Stimulated activated CD4-positive, alpha-beta T cell treated with anti-CD3 and anti-CD28 coated beads, Interleukin-1b, Interleukin-23, amount 100 ng/mL, for 24 hours (primary cell): ENCODE measurements at regions not wholly inside any gene's neighbourhood (a gene's known extent, or its start where the extent isn't known, plus 50 kb on each side); places are given as distances from the start of the nearest gene placed in this dataset.
"Not testable (repeated sequence)": the region's sequence is repeated elsewhere in the genome, so short reads cannot be mapped to it uniquely, and the experiment has no call there.

Experiments used
- DNase-seq, 4 experiments: peaks; one replicate each; pipeline ENCODE4 v3.0.0-alpha.2; 2020; ENCODE audit warnings: low read depth in 4 of 4, low spot score in 1 of 4

DNA sequence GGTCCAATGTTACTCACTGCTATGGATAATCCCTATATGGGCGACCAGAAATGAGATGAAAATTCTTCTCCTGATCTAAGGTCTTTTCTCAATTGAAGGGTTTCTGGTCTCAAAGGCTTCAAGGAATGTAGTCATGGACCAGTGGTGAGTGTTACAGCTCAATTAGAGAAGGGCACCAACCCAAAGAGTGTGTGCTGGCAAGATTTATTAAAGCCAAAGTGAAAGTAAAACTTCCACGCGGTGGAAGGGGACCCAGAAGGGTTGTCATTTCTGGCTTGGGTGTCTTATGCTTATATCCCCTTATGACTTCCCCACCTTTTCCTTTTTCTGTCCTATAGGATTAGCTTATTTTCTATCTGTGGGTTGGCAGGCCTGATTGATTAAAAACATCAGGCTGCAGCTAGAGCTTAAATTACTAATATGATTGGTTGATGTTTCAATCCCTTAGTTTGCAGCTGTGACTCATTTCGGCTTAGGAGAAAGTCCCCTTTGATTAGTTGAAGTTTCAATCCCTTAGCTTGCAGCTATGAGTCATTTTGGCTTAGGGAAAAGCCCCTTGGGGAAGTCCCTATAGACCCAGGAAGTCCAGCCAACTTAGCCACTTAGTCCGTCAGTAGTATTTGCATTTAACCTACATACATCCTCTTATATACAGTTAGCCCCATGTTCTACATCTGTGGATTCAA is 179.5 kb upstream of the NLGN4Y start:
- DNase-seq = peak in 1 of 4 experiments; percentile 4

DNA sequence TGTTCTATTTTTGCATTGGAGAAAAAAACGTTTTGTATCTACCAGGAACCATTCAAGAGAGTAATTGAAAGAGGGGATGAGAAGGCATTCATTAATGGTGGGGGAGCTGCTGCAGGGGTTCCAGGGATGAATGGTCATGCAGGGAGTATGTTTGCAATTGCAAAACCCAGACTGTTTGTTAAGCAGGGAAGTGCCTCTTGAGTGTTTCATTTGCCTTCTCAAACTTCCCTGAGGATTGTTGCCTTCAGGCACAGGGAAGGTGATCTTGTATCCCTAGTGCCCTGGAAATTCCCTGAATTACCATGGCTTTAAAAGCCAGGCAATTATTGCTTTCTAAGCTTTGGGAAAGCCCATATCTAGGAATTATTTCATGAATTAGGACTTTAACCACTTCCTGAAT is 172.7 kb upstream of the NLGN4Y start:
- DNase-seq = no peak

DNA sequence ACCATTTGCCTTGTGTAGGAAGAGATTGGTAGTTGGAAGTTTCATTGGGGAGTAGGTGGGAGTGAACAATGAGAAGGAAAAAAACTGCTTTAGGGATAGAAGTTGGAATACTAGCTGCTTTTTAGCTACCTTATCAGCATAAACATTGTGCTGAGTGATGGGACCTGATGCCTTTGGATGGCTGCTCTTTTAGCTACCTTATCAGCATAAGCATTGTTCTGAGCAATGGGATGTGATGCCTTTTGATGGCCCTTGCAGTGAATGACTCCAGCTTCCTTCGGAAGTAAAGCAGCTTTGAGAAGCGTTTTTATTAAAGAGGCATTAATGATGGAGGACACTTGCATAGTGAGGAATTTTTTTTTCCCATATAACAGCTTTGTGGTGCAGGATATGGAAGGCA is 168.2 kb upstream of the NLGN4Y start:
- DNase-seq = no peak

DNA sequence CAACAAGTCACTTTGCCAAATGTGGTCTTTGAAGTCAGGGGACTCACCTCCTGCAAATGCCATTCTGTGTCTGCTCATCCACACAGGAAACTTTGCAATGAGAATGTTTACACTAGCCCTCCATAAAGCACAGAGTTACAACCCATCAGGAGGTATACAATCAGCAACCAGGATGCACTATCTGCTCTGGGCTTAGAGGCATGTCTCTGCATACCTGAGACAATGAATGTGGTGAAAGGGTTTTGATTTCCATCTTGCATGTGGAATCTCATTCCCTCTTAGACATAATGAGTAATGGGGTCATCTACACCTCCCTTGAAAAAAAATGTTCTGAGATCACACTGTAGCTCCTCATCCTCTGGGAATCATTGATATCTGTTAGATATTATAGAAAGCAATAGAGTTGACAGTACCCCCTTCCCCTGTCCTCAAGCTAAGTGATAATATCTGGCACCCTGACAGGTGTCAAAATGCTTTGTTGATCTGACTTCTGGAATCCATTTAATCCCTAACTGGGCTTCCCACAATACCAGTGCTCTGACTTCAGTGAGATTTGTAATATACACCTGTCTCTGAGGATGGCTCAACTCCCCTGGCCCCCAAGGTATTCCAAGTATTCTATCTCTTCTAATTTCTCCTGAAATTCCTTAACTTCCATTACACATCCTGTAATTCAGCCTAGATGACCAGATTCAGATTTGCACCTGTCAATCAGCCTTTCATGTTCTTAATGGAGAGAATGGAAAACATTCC is 163.4 kb upstream of the NLGN4Y start:
- DNase-seq = no peak

DNA sequence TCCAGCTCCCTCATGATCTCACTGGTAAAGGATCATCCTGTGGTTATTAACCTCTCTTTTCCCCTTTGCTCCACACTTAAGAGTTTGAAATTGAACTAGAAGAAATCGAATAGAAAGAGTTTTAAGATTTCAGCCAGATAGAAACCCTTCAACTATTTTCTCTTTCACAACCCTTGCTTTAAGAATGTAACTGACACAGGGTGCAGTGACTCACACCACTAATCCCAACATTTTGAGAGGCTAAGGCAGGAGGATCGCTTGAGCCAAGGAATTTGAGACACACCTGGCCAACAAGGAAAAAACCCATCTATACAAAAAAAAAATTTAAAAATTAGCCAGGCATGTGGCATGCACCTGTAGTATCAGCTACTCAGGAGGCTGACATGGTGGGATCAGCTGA is 150.7 kb upstream of the NLGN4Y start:
- no peak for DNase-seq

DNA sequence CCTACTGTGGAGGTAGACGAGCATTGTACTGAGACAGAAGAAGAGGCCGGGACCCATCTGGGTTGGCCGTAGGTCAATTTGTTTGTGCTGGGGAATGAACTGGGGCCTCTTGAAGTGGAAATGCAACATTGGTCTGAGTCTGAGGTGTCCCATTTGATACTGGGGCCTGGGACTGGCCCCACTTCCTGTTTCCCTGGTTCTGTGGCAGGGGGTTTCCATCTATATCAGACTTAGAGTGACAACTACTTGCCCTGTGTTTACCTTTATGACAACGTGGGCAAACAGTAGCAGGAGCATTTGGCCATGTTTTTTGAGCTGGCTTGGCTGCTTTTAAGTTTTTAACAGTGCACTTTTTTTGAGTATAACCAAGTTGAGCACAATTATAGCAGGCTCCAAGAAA is 146.1 kb upstream of the NLGN4Y start:
- no peak for DNase-seq

DNA sequence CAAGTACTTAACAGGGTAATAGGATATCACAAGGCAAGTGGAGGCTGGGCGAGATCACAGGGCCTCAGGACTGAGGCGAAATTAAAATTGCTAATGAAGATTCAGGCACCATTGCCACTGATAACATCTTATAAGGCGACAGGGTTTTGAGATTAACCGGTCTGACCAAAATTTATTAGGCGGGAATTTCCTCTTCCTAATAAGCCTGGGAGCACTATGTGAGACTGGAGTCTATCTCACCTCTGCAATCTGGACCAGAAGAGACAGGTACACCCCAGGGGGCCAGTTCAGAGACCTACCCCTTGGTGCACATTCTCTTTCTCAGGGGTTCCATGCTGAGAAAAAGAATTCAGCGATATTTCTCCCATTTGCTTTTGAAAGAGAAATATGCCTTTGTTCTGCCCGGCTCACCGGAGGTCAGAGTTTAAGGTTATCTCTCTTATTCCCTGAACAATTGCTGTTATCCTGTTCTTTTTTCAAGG is 113.7 kb upstream of the NLGN4Y start:
- not testable (repeated sequence) for DNase-seq

DNA sequence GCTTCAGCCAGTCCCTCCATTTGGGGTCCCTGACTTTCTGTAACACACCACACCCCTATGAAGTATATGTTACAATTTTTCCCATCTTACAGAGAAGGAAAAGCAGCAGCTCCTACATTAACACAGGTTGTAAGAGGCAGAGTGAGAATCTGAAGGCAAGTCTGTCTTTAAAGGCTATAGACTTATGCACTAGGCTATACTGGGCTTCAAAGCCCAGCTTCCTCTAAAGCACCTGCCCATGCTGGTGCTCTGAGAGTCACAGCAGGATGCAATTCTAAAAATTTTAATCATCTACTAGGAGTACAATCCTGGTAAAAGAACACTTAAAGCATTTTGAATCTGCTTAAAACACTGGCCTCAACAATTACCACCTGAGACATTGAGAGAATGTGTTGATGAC is 113.0 kb upstream of the NLGN4Y start:
- no peak for DNase-seq

DNA sequence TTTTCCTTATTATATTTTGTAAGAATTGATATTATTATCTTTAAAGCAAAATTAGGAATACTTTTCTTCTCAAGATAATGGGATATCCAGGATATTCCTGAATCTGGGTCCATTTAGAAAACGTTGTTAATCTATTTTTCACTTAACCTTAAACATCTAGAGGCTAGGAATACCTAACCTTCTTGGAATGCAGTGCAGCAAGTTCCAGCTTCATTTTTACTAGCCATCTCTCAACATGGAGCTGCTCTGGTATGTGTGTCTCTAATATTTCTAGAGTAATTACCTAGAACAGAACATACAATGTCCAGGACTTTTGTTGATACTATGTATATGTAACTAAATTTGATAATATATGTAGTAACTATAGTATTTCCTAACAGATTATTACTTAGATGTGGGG is 87.8 kb upstream of the NLGN4Y start:
- no peak for DNase-seq

DNA sequence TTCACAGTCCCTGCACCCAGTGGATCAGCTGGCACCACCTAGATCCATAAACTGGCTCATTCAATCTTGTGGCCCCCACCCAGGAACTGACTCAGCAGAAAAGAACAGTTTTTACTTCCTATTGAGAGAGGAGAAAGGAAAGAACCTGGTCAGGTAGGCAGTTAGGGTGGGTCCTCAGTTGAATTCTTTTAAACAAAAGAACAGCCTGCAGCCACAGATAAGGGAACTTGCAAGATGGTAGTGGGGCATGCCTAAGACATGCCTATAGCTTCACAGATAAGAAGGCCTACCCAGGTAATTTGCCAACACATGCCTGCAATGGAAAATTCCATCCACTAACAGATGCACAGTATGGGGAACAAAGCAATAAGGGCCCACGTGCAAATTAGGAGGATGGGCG is 86.7 kb upstream of the NLGN4Y start:
- no peak for DNase-seq

DNA sequence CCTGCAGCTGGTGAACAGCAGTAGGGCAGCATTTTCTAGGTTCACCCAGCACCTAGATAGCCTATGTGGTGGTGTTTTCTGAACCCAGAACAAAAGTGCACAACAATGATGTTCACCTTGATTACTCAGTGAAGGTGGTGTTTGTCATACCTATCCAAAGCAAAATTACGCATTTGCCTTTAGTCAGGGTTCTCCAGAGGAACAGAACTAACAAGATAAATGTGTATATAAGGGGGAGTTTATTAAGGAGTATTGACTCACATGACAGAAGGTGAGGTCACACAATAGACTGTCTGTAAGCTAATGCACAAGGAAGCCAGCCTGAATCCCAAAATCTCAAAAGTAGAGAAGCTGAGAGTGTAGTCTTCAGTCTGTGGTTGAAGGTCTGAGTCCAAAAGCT is 85.9 kb upstream of the NLGN4Y start:
- DNase-seq = no peak

DNA sequence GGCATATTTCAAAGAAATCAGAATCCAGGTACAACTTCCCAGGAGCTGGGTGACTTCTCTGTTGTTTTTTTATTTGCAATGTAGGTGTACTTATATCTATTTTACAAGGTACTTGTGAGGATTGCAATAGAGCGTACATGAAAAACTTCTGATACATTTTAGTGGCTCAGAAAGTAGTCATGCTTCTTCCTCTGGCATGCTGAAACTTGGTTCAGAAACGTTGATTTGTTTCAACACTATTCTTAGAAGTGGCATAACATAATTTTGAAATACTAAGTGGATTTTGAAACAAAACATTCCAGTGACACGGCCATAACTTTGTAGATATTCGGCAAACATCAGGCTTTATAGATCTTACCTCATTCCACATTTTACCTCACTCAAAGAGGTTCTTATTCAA is 79.8 kb upstream of the NLGN4Y start:
- DNase-seq = no peak

DNA sequence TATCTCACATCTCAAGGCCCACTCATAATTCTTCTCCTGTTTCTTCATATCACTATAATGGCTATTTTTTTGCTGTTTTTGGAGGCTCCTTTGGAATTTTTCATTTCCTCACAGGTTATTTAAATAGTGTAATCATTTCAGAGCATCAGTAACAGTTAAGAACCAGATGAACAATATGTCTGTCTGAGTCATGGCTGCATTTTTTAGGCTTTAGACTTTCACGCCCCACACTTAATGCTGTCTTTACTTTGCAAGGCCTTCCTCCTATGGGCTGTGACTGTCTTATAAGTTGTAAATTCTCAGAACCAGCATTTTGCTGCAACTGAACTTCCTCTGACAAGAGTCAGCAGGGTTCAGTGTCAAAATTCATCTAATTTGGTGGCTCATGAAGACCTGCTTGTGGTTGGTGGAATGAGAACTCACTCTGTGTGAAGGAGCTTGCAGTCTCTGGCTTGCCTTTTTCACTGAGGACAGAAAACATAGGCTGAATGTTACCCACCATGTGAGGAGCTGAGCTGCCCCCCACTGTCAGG is 56.1 kb upstream of the NLGN4Y start:
- DNase-seq = no peak

DNA sequence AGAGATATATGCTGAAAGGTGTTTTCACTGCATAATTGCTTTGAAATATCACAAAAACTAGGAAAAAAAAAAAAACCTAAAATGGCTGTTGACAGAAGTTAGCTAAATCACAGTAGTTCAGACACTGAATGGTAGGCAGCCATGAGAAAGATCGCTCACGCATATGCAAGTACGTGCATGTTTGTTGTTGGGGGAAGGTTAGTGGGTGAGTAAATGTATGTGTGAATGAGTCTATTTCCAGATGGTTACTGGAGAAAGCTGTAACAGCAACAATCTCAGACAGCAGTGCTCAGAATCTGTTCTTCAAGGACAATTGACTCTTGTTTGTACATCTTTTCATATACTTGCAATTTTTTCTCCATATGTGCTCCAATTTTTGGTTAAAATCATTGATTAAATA is 51.9 kb upstream of the NLGN4Y start:
- no peak for DNase-seq

DNA sequence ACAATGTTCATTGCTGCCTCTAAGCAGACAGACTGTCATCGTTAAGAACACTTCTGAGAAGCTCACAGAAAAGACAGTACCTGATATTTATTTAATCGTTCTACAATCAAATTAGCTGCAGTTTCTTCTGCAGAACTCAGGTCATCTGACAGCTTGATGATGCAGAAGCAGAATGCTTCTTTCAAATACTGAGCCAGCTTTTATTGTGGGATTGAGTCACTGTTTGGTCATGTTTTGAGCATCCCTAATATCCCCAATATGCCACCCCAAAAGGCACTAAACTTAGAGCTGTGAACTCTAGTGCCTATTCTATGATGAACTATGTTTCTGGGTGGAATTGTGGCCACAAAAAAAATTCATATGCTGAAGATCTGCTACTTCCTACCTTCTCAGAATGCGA is 51.0 kb upstream of the NLGN4Y start:
- DNase-seq = no peak
